Esophagus squamous epithelium (tissue), 4 donors: ENCODE measurements at regions not wholly inside any gene's neighbourhood (a gene's known extent, or its start where the extent isn't known, plus 50 kb on each side); places are given as distances from the start of the nearest gene placed in this dataset.

Experiments used
- CTCF ChIP-seq, 6 experiments: fragments of 450-650 bp in 4 of 6; fragments of 200-600 bp in 2 of 6; sonication (generic) in 2 of 6; IDR thresholded peaks; one replicate each; pipeline ENCODE4 v1.5.1; 2016 to 2019; ENCODE audit warnings: antibody characterized with exemption in 6 of 6, mild to moderate bottlenecking in 4 of 6, moderate library complexity in 4 of 6
- POLR2A ChIP-seq, 4 donors: fragments of 450-650 bp; IDR thresholded peaks; one replicate each; pipeline ENCODE4 v1.6.1; 2017; ENCODE audit warnings: antibody characterized with exemption in 4 of 4, mild to moderate bottlenecking in 4 of 4, moderate library complexity in 3 of 4

- no peak for TF ChIP-seq POLR2A (IDR thresholded peaks at IDR 0.05)
- no peak for TF ChIP-seq CTCF (IDR thresholded peaks at IDR 0.05)
These were observed 323.1 kb upstream of the RUNX1 start for GRCh38 chr21:35372201-35372600.
